ENCODE measurements at regions not wholly inside any gene's neighbourhood (a gene's known extent, or its start where the extent isn't known, plus 50 kb on each side); places are given as distances from the start of the nearest gene placed in this dataset.

DNA sequence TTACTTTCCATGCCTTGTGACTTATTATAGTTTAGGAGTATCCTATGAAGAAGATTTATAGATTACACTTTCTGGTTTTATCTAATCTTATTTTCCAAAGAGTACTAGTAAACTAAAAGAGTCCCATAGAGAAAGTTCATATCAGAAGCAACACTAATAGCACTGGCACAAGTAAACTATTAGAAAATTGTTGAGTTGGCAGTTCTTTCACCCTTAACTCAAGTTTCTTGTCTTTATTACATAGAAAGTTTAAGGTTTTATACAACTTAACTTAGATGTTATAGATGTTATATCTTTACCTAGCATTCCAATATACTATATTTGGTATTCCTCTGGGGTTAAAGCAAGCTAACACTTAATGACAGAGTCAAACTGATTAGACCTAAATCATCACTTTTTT lies 437.8 kb upstream of the ARRDC3 start:
- Histone ChIP-seq H3K36me3 (ENCODE audit: control insufficient read depth in 2 of 3, insufficient read depth in 3 of 3, low read length in 3 of 3) (no peaks in the 10 kb centered on the region), H3K4me1 (ENCODE audit: control insufficient read depth in 2 of 3, insufficient read depth in 2 of 3, low read depth in 1 of 3, low read length in 3 of 3) (no peaks in the 10 kb centered on the region), H3K27me3 (ENCODE audit: control insufficient read depth, insufficient read depth, low read length) (no peaks in the 10 kb centered on the region), H3K9me3 (ENCODE audit: control insufficient read depth in 2 of 3, insufficient read depth in 1 of 3, low read length in 3 of 3) (no peaks in the 10 kb centered on the region), H3K9ac (ENCODE audit: low read length in 3 of 3) (no peak overlapping the region), H3K27ac (ENCODE audit: low read depth in 2 of 2, low read length in 2 of 2) (no peak overlapping the region), H3K4me3 (ENCODE audit: low read length in 3 of 3) (no peak overlapping the region)
- FAIRE-seq (no peak), DNase-seq (no peak)
- intact Hi-C loops (cut with DNase I) = no loop called here
- TF ChIP-seq, protein P1, sequence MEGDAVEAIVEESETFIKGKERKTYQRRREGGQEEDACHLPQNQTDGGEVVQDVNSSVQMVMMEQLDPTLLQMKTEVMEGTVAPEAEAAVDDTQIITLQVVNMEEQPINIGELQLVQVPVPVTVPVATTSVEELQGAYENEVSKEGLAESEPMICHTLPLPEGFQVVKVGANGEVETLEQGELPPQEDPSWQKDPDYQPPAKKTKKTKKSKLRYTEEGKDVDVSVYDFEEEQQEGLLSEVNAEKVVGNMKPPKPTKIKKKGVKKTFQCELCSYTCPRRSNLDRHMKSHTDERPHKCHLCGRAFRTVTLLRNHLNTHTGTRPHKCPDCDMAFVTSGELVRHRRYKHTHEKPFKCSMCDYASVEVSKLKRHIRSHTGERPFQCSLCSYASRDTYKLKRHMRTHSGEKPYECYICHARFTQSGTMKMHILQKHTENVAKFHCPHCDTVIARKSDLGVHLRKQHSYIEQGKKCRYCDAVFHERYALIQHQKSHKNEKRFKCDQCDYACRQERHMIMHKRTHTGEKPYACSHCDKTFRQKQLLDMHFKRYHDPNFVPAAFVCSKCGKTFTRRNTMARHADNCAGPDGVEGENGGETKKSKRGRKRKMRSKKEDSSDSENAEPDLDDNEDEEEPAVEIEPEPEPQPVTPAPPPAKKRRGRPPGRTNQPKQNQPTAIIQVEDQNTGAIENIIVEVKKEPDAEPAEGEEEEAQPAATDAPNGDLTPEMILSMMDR (IDR thresholded peaks at IDR 0.05; ENCODE audit: borderline replicate concordance, extremely low read depth, insufficient read depth) = no peak

DNA sequence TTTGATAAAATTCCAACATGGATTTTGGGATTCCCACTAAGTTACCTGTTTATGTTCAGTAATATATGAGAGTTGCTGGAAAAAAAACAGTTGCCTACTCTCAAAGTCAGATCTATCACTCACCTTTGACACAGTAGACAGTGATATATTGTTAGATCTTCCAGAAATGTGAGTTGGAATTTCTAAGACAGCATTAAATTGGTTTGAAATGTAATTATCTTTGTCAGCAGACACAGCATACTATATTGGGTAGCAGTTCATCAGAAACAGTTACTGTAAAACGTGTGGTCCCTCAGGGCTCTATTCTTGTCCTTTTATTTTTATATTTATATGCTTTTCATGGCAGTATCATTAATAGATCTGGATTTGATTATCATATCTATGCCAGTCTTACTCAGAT lies 433.6 kb upstream of the ARRDC3 start:
- DNase-seq (no peak), FAIRE-seq (no peak)
- no peak overlapping the region for H3K9ac ChIP-seq (ENCODE audit: low read length in 3 of 3)
- H3K4me1 ChIP-seq (ENCODE audit: control insufficient read depth in 2 of 3, insufficient read depth in 2 of 3, low read depth in 1 of 3, low read length in 3 of 3) = no peaks in the 10 kb centered on the region
- no peaks in the 10 kb centered on the region for H3K36me3 ChIP-seq (ENCODE audit: control insufficient read depth in 2 of 3, insufficient read depth in 3 of 3, low read length in 3 of 3)
- intact Hi-C loops (cut with DNase I) = no loop called here
- H3K4me3 ChIP-seq (ENCODE audit: low read length in 3 of 3) = no peak overlapping the region
- TF ChIP-seq, protein P1 (IDR thresholded peaks at IDR 0.05; ENCODE audit: borderline replicate concordance, extremely low read depth, insufficient read depth) = no peak
- no peaks in the 10 kb centered on the region for H3K9me3 ChIP-seq (ENCODE audit: control insufficient read depth in 2 of 3, insufficient read depth in 1 of 3, low read length in 3 of 3)
- H3K27ac ChIP-seq (ENCODE audit: low read depth in 2 of 2, low read length in 2 of 2) = no peak overlapping the region
- H3K27me3 ChIP-seq (ENCODE audit: control insufficient read depth, insufficient read depth, low read length) = no peaks in the 10 kb centered on the region

DNA sequence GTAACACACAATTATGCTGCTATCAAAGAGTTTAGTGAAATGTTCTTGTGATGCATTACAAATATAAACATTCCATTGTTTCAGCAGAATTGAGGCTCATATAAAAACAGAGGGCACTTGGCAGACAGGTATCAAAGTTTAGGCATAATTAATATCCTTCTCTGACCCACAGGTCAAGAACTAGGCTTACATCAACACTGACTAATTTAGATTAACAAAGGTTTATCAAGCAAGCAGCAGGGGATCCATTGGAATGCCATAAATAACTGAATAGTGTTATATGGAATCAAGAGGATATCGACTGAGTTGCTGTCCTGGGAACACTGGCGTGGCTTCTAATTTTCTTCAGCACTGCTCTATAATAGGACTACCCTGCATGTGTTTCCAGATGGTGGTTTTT lies 414.5 kb upstream of the ARRDC3 start:
- Histone ChIP-seq H3K27ac (ENCODE audit: low read depth in 2 of 2, low read length in 2 of 2) (no peak overlapping the region), H3K4me1 (ENCODE audit: control insufficient read depth in 2 of 3, insufficient read depth in 2 of 3, low read depth in 1 of 3, low read length in 3 of 3) (no peaks in the 10 kb centered on the region), H3K9ac (ENCODE audit: low read length in 3 of 3) (no peak overlapping the region), H3K9me3 (ENCODE audit: control insufficient read depth in 2 of 3, insufficient read depth in 1 of 3, low read length in 3 of 3) (peaks cover 0 to under 1% (median under 1%) of the 10 kb centered on the region in 3 donors), H3K4me3 (ENCODE audit: low read length in 3 of 3) (no peak overlapping the region), H3K36me3 (ENCODE audit: control insufficient read depth in 2 of 3, insufficient read depth in 3 of 3, low read length in 3 of 3) (no peaks in the 10 kb centered on the region), H3K27me3 (ENCODE audit: control insufficient read depth, insufficient read depth, low read length) (no peaks in the 10 kb centered on the region)
- intact Hi-C loops (cut with DNase I) = no loop called here
- TF ChIP-seq, protein P1 (IDR thresholded peaks at IDR 0.05; ENCODE audit: borderline replicate concordance, extremely low read depth, insufficient read depth) = no peak
- DNase-seq = no peak
- no peak for FAIRE-seq

DNA sequence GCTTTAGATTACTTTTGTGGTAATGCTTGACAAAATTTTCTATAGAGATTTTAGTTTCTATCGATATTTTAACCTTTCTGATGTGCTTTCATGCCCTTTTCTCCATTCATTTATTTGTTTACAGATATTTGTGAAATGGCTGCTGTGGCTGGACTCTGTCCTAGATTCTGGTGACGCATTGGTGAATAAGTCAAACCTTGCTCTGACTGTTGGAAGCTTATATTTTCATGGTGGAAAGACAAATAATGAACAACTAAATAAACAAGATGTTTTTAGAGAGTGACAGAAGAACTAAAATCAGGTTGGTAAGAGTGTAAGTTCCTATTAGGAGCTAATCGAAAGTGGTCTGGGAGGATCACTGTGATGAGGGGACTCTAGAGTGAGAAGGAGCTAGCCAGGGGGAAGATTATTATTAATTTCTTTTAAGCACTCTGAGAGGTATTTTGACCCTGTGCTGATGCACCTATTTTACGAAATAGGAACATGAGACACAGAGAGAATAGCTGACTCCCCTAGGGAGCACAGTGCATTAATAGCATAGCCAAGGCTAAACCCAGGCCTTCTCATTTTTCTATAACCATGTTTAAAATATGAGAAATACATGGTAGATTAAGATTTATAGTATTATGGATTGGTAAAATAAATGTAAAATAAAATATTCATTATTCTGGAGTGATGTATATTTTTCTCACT lies 411.9 kb upstream of the ARRDC3 start:
- Histone ChIP-seq H3K36me3 (ENCODE audit: control insufficient read depth in 2 of 3, insufficient read depth in 3 of 3, low read length in 3 of 3) (no peaks in the 10 kb centered on the region), H3K27me3 (ENCODE audit: control insufficient read depth, insufficient read depth, low read length) (no peaks in the 10 kb centered on the region), H3K27ac (ENCODE audit: low read depth in 2 of 2, low read length in 2 of 2) (no peak overlapping the region), H3K4me1 (ENCODE audit: control insufficient read depth in 2 of 3, insufficient read depth in 2 of 3, low read depth in 1 of 3, low read length in 3 of 3) (no peaks in the 10 kb centered on the region), H3K4me3 (ENCODE audit: low read length in 3 of 3) (no peak overlapping the region), H3K9me3 (ENCODE audit: control insufficient read depth in 2 of 3, insufficient read depth in 1 of 3, low read length in 3 of 3) (no peaks in the 10 kb centered on the region), H3K9ac (ENCODE audit: low read length in 3 of 3) (no peak overlapping the region)
- intact Hi-C loops (cut with DNase I) = no loop called here
- TF ChIP-seq, protein P1 (IDR thresholded peaks at IDR 0.05; ENCODE audit: borderline replicate concordance, extremely low read depth, insufficient read depth) = no peak
- FAIRE-seq (no peak), DNase-seq (no peak)
